HG02798 (cell line): ENCODE measurements at regions not wholly inside any gene's neighbourhood (a gene's known extent, or its start where the extent isn't known, plus 50 kb on each side); places are given as distances from the start of the nearest gene placed in this dataset.

Experiments used
- ATAC-seq: cut with Tn5 transposase; IDR thresholded peaks from one replicate; pipeline ENCODE4 v1.9.1; 2021; ENCODE audit warnings: mild to moderate bottlenecking; ENCODE audit not compliant: unreplicated experiment, poor library complexity

- no peak for ATAC-seq
These were observed 1030.6 kb downstream of the MCTP2 start for GRCh38 chr15:95261968-95262367.

- no peak for ATAC-seq
These were observed 1031.7 kb downstream of the MCTP2 start for GRCh38 chr15:95262866-95263564.

- ATAC-seq = no peak
These were observed 1032.4 kb downstream of the MCTP2 start for GRCh38 chr15:95263751-95264150.

- ATAC-seq = no peak
These were observed 1034.1 kb downstream of the MCTP2 start for GRCh38 chr15:95265419-95265997.

- no peak for ATAC-seq
These were observed 1035.2 kb downstream of the MCTP2 start for GRCh38 chr15:95266451-95267061.

GRCh38 chr15:95267481-95267880 is 1036.1 kb downstream of the MCTP2 start:
- ATAC-seq = no peak

- no peak for ATAC-seq
These were observed 1038.2 kb downstream of the MCTP2 start for GRCh38 chr15:95269242-95270183.

GRCh38 chr15:95274101-95274500 is 1042.7 kb downstream of the MCTP2 start:
- ATAC-seq = no peak

- ATAC-seq = no peak
These were observed 1045.9 kb downstream of the MCTP2 start for GRCh38 chr15:95277266-95277665.

- ATAC-seq = no peak
These were observed 1047.3 kb downstream of the MCTP2 start for GRCh38 chr15:95278532-95279245.

- no peak for ATAC-seq
These were observed 1048.1 kb downstream of the MCTP2 start for GRCh38 chr15:95279277-95280019.

- ATAC-seq = no peak
These were observed 1049.3 kb downstream of the MCTP2 start for GRCh38 chr15:95280711-95281110.

GRCh38 chr15:95281470-95281869 is 1049.0 kb upstream of the NR2F2 start:
- ATAC-seq = no peak

- ATAC-seq = no peak
These were observed 1046.0 kb upstream of the NR2F2 start for GRCh38 chr15:95284492-95284891.

GRCh38 chr15:95284933-95285421 is 1045.5 kb upstream of the NR2F2 start:
- no peak for ATAC-seq

GRCh38 chr15:95286352-95286880 is 1044.1 kb upstream of the NR2F2 start:
- ATAC-seq = no peak

GRCh38 chr15:95287720-95288103 is 1042.8 kb upstream of the NR2F2 start:
- no peak for ATAC-seq

- ATAC-seq = no peak
These were observed 1041.9 kb upstream of the NR2F2 start for GRCh38 chr15:95288626-95289025.
